ENCODE measurements at regions not wholly inside any gene's neighbourhood (a gene's known extent, or its start where the extent isn't known, plus 50 kb on each side); places are given as distances from the start of the nearest gene placed in this dataset.

DNA sequence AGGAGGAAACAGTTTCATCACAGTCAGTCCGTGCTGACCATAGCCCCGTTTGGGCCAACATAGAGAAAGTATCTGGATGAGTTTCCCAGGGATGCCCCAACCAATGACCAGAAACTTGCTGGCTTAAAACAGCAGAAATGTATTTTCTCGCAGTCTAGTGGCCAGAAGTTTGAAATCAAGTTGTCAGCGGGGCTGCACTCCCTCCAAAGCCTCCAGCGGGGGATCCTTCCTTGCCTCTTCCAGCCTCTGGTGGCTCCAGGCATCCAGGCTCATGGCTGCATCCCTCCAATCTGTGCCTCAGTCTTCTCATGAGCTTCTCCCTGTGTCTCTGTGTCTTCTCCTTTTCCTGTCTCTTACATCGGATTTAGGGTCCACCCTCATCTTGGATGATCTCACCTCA lies 89.6 kb upstream of the CTBP2 start:
- no peak overlapping the region for H3K4me3 ChIP-seq (ENCODE audit: low read depth, low read length)
- no peak for DNase-seq (ENCODE audit: low read depth)
- TF ChIP-seq, protein P1, sequence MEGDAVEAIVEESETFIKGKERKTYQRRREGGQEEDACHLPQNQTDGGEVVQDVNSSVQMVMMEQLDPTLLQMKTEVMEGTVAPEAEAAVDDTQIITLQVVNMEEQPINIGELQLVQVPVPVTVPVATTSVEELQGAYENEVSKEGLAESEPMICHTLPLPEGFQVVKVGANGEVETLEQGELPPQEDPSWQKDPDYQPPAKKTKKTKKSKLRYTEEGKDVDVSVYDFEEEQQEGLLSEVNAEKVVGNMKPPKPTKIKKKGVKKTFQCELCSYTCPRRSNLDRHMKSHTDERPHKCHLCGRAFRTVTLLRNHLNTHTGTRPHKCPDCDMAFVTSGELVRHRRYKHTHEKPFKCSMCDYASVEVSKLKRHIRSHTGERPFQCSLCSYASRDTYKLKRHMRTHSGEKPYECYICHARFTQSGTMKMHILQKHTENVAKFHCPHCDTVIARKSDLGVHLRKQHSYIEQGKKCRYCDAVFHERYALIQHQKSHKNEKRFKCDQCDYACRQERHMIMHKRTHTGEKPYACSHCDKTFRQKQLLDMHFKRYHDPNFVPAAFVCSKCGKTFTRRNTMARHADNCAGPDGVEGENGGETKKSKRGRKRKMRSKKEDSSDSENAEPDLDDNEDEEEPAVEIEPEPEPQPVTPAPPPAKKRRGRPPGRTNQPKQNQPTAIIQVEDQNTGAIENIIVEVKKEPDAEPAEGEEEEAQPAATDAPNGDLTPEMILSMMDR (IDR thresholded peaks at IDR 0.05; ENCODE audit: insufficient read depth, low read depth, low read length, missing control alignments), result no peak

DNA sequence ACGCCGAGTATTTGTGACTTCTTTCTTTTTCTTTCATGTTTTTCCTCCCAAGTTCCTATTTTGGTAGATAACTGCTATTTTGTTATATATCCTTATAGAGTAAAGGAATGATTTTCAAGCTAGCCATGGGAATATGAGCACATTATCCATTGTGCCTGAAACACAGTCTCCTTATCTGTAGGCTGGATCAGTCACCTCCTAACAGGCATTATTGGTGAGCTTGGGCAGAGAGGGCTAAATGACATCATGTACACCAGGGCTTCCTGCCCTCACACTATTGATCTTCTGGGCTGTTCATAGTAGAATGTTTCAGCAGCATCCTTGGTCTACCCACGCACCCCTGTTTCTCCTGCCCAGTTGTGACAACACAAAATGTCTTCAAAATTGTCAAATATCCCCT lies 88.1 kb upstream of the CTBP2 start:
- no peak for DNase-seq (ENCODE audit: low read depth)
- TF ChIP-seq, protein P1 (IDR thresholded peaks at IDR 0.05; ENCODE audit: insufficient read depth, low read depth, low read length, missing control alignments), result no peak
- no peak overlapping the region for H3K4me3 ChIP-seq (ENCODE audit: low read depth, low read length)

DNA sequence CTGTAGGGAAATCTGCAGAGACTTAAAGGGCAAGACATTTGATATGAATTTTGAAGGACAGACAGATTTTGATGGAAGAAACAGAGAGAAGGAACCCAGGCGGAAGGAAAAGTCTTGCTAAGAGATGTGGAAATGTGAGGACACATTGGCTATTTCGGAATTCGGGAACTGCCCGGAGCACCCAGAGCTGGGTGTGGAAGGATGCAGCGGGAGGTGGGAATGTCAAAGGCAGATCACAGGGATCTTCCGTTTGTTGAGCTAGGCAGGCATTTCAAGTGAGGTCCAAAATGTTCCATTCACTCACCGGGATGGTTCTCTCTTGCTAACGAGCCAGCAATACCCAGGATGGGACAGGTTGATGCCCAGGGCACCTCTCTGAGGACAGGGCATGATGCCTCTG lies 87.2 kb upstream of the CTBP2 start:
- no peak for DNase-seq (ENCODE audit: low read depth)
- TF ChIP-seq, protein P1 (IDR thresholded peaks at IDR 0.05; ENCODE audit: insufficient read depth, low read depth, low read length, missing control alignments), result no peak
- no peak overlapping the region for H3K4me3 ChIP-seq (ENCODE audit: low read depth, low read length)

DNA sequence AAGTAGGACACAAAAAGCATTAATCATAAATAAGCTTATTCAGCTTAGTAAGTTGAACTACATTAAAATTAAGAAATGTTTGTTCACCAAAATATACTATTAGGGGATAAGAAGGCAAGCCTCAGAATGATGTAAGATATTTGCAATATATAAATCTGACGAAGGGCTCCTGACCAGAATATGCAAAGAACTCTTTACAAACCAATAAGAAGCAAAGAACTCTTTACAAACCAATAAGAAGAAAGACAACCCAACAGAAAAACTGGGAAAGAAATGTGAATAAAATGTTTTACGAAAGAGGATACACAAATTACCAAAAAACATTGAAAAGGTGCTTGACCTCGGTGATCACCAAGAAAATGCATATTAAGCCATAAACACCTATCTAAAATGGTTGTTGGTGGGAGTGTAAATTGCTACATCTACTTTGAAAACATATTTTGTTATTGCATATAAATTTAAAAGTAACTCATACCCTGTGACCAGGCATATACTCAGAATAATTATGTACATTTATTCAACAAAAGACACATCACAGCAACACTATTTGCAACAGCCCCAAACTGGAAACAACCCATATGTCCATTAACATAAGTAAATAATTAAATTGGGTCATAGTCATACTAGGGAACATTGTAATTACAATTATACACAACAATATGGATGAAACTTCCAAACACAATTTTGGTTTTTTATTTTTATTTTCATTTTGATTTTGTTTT lies 83.3 kb upstream of the CTBP2 start:
- no peak for DNase-seq (ENCODE audit: low read depth)
- TF ChIP-seq, protein P1 (IDR thresholded peaks at IDR 0.05; ENCODE audit: insufficient read depth, low read depth, low read length, missing control alignments), result no peak

DNA sequence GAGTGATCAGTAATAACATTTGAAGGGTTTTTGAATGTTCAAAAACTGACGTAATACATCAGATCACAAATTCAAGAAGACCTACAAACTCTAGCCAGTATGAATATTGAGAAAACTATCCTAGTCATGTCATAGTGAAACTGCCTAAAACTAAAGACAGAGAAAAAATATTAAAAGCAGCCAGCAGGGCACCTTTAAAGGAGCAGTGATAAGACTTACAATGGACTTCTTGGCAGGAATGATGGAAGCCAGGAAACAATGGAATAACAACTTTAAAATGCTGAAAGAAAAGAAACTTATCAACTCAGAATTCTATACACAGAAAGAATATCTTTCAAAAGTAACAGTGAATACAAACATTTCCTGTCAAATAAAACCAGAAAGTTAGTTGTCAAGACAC lies 78.3 kb upstream of the CTBP2 start:
- DNase-seq (ENCODE audit: low read depth), result no peak
- TF ChIP-seq, protein P1 (IDR thresholded peaks at IDR 0.05; ENCODE audit: insufficient read depth, low read depth, low read length, missing control alignments), result no peak
- no peak overlapping the region for H3K4me3 ChIP-seq (ENCODE audit: low read depth, low read length)

More for the DNA sequence above, 83.3 kb upstream of the CTBP2 start:
- H3K4me3 ChIP-seq (ENCODE audit: low read depth, low read length), result no peak overlapping the region

DNA sequence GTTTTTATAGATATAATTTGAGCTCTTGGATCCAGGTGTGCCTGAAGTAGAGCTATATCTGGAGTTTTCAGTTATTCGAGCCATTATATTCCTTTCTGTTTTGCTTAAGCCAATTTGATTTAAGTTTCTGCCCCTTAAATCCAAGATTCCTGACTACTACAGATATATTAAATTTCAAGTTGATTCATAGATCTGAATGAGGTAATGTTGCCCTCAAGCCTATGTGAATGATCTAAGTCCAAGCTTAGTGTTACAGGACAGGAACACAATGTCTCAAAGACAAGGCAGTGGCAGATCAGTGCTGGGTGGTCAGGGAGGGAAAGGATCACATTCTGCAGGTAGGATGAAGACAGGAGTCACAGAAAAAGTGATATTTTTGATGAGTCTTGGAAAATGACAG lies 75.7 kb upstream of the CTBP2 start:
- TF ChIP-seq, protein P1 (IDR thresholded peaks at IDR 0.05; ENCODE audit: insufficient read depth, low read depth, low read length, missing control alignments), result no peak
- DNase-seq (ENCODE audit: low read depth), result no peak
- H3K4me3 ChIP-seq (ENCODE audit: low read depth, low read length), result no peak overlapping the region

Measured in GM12865 (cell line).